ENCODE measurements at regions not wholly inside any gene's neighbourhood (a gene's known extent, or its start where the extent isn't known, plus 50 kb on each side); places are given as distances from the start of the nearest gene placed in this dataset.

- TF ChIP-seq GATA2 (IDR thresholded peaks at IDR 0.05; ENCODE audit: low read depth, low read length) (no peak), GATA3 (IDR thresholded peaks at IDR 0.05; ENCODE audit: low read depth, low read length) (no peak)
Measured at GRCh38 chr13:47426126-47426849, 529.4 kb upstream of the HTR2A start.
